Smooth muscle cell (in vitro differentiated cells): ENCODE measurements at regions not wholly inside any gene's neighbourhood (a gene's known extent, or its start where the extent isn't known, plus 50 kb on each side); places are given as distances from the start of the nearest gene placed in this dataset.

Experiments used
- DNase-seq: peaks from one replicate; lab custom pipeline; 2025; ENCODE audit not compliant: unreplicated experiment; lab: John Stamatoyannopoulos, UW
- H2AFZ ChIP-seq: fragments of 200-600 bp; sonication (generic); 2 replicates; pipeline ENCODE4 v1.6.0; 2016; ENCODE audit warnings: antibody characterized with exemption, low read depth, mild to moderate bottlenecking
- H3F3A ChIP-seq: fragments of 200-600 bp; sonication (generic); 2 replicates; pipeline ENCODE4 v1.6.0; 2017; ENCODE audit warnings: antibody characterized with exemption, low read depth
- H3K27ac ChIP-seq: fragments of 200-600 bp; sonication (generic); 2 replicates; pipeline ENCODE4 v1.5.1; 2016; ENCODE audit warnings: low read depth, mild to moderate bottlenecking
- H3K27me3 ChIP-seq: fragments of 200-600 bp; sonication (generic); 2 replicates; pipeline ENCODE4 v1.6.1; 2016; ENCODE audit warnings: low read depth, mild to moderate bottlenecking
- H3K36me3 ChIP-seq: fragments of 200-600 bp; sonication (generic); 2 replicates; pipeline ENCODE4 v1.5.1; 2016; ENCODE audit warnings: low read depth
- H3K4me1 ChIP-seq: fragments of 200-600 bp; sonication (generic); 2 replicates; pipeline ENCODE4 v1.5.1; 2016; ENCODE audit warnings: low read depth
- H3K4me2 ChIP-seq: fragments of 200-600 bp; sonication (generic); 2 replicates; pipeline ENCODE4 v1.6.0; 2016; ENCODE audit warnings: mild to moderate bottlenecking
- H3K4me3 ChIP-seq: fragments of 200-600 bp; sonication (generic); 2 replicates; pipeline ENCODE4 v1.5.1; 2016; ENCODE audit warnings: mild to moderate bottlenecking
- H3K79me2 ChIP-seq: fragments of 200-600 bp; sonication (generic); 2 replicates; pipeline ENCODE4 v1.6.0; 2016; ENCODE audit warnings: low read depth, mild to moderate bottlenecking
- H3K9ac ChIP-seq: fragments of 200-600 bp; sonication (generic); 2 replicates; pipeline ENCODE4 v1.6.0; 2016; ENCODE audit warnings: low read depth
- H3K9me3 ChIP-seq: fragments of 200-600 bp; sonication (generic); replicated peaks from 2 replicates; pipeline ENCODE4 v1.5.1; 2016; ENCODE audit warnings: low read depth
- H4K20me1 ChIP-seq: fragments of 200-600 bp; sonication (generic); 2 replicates; pipeline ENCODE4 v1.6.0; 2016; ENCODE audit warnings: low read depth
- CTCF ChIP-seq: fragments of 200-600 bp; sonication (generic); IDR thresholded peaks from 2 replicates; pipeline ENCODE4 v1.5.1; 2017; ENCODE audit warnings: borderline replicate concordance, mild to moderate bottlenecking, antibody characterized with exemption; ENCODE audit not compliant: insufficient read depth, poor library complexity, severe bottlenecking
- WGBS: methylation state at CpG from one replicate; pipeline ENCODE4 v1.1.7; 2016; ENCODE audit warnings: low lambda C conversion rate; 5-methylcytosine and 5-hydroxymethylcytosine counted together

DNA sequence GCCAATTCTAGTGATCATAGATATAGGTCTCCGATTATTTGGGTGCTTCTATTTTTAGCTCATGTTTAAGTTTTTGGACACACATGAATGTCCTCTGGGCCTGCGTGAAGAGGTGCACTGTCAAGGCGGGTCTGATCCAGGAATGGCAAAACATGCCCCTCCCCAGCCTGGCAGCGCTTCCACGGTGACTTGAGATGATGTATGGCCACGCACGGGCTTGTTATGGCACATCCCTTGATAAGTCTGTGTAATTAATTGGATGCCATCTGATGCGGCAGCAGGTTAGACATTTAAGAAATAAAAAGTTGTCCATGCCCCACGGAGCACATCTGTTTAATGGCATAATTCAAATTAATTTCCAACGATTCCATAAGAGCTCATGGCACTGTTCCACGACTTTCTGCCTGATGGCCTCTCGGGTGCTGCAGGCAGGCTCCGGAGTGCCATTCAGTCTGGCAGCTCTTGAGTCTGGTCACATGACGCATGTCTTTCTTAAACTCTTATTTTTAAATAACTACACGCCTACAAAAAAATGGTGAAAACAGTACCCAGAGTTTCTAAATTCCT is 151.4 kb downstream of the ACKR3 start:
- Histone ChIP-seq H3K4me1 (no peaks in the 10 kb centered on the region), H4K20me1 (no peaks in the 10 kb centered on the region), H3K4me2 (no peak overlapping the region), H3K27me3 (no peaks in the 10 kb centered on the region), H3K79me2 (no peaks in the 10 kb centered on the region), H3K9me3 (no peaks in the 10 kb centered on the region), H3K27ac (no peak overlapping the region), H3K4me3 (no peak overlapping the region), H2AFZ (no peak overlapping the region), H3F3A (no peaks in the 10 kb centered on the region), H3K9ac (no peak overlapping the region), H3K36me3 (no peaks in the 10 kb centered on the region)
- WGBS = 95% methylated on average over 15 of the region's 15 CpGs
- DNase-seq = no peak
- TF ChIP-seq CTCF = no peak

DNA sequence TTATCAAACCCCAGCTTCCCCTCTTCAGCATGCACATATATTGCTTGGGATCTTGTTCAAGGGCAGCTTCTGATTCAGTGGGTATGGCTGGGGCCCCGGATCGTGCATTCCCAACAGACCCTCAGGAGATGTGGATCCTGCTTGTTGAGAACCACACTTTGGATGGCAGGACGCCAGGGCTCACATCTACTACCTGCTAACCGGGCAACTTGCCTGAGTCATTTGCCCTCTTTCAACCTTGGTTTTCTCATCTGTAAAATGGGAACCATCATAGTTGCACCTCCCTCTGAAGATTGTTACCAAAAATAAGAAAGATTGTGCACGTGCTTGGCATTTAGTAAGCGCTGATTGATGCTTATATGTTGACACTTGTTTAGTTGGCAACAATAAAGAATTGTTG is 154.6 kb downstream of the ACKR3 start:
- DNase-seq = no peak
- TF ChIP-seq CTCF = no peak
- H3K27ac ChIP-seq = no peak overlapping the region
- H3K36me3 ChIP-seq = no peaks in the 10 kb centered on the region
- H3K4me2 ChIP-seq = no peak overlapping the region
- H3K27me3 ChIP-seq = no peaks in the 10 kb centered on the region
- H3K9me3 ChIP-seq = no peaks in the 10 kb centered on the region
- no peaks in the 10 kb centered on the region for H3K4me1 ChIP-seq
- no peak overlapping the region for H3K4me3 ChIP-seq
- no peak overlapping the region for H2AFZ ChIP-seq
- no peaks in the 10 kb centered on the region for H4K20me1 ChIP-seq
- H3K9ac ChIP-seq = no peak overlapping the region
- WGBS = 95% methylated on average over 6 of the region's 6 CpGs
- H3K79me2 ChIP-seq = no peaks in the 10 kb centered on the region
- no peaks in the 10 kb centered on the region for H3F3A ChIP-seq

DNA sequence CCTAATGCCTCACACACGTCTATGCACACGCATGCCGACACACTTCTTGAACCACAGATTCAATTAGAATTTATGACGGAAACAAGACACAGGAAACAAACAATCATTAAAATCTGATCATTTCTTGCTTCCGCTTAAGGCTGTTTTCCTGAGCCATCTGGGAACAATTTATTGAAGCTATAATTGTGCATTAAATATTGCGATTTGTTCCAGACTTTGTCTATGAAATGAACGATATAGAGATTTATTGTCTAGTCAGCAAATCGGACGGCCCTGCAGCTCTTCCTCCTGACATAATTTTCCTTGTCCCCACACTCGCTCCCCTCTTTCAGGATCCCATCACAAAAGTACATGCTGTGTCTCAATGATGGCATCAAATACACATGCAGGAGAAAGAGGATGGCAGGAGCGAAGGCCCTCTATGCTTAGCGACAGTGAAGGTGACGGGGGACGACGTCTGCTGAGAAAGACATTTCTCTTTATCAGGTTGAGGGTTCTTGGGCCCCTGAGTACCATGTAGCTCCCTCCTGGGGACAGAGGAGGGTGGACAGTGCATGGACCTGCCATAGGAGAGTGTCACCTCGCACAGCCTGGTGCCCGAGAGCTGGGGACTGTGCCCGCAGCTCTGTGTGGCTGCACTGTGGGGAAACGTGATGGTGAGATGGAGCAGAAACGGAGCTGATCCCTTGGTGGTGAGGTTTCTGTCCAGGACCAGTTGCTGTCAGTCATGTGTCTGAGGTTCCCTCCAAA is 157.3 kb downstream of the ACKR3 start:
- H3F3A ChIP-seq = no peaks in the 10 kb centered on the region
- TF ChIP-seq CTCF = no peak
- H4K20me1 ChIP-seq = no peaks in the 10 kb centered on the region
- DNase-seq = no peak
- no peaks in the 10 kb centered on the region for H3K9me3 ChIP-seq
- no peaks in the 10 kb centered on the region for H3K36me3 ChIP-seq
- no peak overlapping the region for H3K4me2 ChIP-seq
- no peaks in the 10 kb centered on the region for H3K4me1 ChIP-seq
- 98% methylated on average over 20 of the region's 20 CpGs for WGBS
- H3K27ac ChIP-seq = no peak overlapping the region
- no peaks in the 10 kb centered on the region for H3K79me2 ChIP-seq
- H3K4me3 ChIP-seq = no peak overlapping the region
- H2AFZ ChIP-seq = no peak overlapping the region
- H3K9ac ChIP-seq = no peak overlapping the region
- no peaks in the 10 kb centered on the region for H3K27me3 ChIP-seq
